GM23248 (cell line): ENCODE measurements at regions not wholly inside any gene's neighbourhood (a gene's known extent, or its start where the extent isn't known, plus 50 kb on each side); places are given as distances from the start of the nearest gene placed in this dataset.

Experiments
- EZH2 ChIP-seq: fragments of 200-600 bp; sonication (generic); IDR thresholded peaks from 2 replicates; pipeline ENCODE4 v1.6.1; 2018; ENCODE audit warnings: antibody characterized with exemption, mild to moderate bottlenecking; ENCODE audit not compliant: insufficient read depth, poor library complexity, severe bottlenecking
- EZH2phosphoT487 ChIP-seq: fragments of 200-600 bp; sonication (generic); IDR thresholded peaks from 2 replicates; pipeline ENCODE4 v1.6.1; 2018; ENCODE audit warnings: antibody characterized with exemption, moderate library complexity, mild to moderate bottlenecking, low read depth; ENCODE audit not compliant: insufficient read depth

- TF ChIP-seq EZH2phosphoT487, result no peak
- no peak for TF ChIP-seq EZH2
Measured at GRCh38 chr4:147334478-147334877, 146.4 kb upstream of the EDNRA start.
